Epithelial cell of esophagus (primary cell): ENCODE measurements at regions not wholly inside any gene's neighbourhood (a gene's known extent, or its start where the extent isn't known, plus 50 kb on each side); places are given as distances from the start of the nearest gene placed in this dataset.

Experiments used
- DNase-seq: peaks from one replicate; pipeline ENCODE4 v3.0.0; 2010; ENCODE audit warnings: low read depth
- H3K4me3 ChIP-seq: 2 replicates; pipeline ENCODE4 v1.5.1; 2011; ENCODE audit warnings: mild to moderate bottlenecking, low read length, control low read depth
- CTCF ChIP-seq: IDR thresholded peaks from 2 replicates; pipeline ENCODE4 v1.5.1; 2011; ENCODE audit warnings: low read depth, mild to moderate bottlenecking, low read length, control low read depth, inconsistent platforms; ENCODE audit not compliant: insufficient read depth; ENCODE audit errors: missing control alignments

- no peak for DNase-seq
- no peak for TF ChIP-seq CTCF
- H3K4me3 ChIP-seq: no peak overlapping the region
Observed at GRCh38 chr22:27137871-27138337, 480.5 kb downstream of the MIAT start.

DNA sequence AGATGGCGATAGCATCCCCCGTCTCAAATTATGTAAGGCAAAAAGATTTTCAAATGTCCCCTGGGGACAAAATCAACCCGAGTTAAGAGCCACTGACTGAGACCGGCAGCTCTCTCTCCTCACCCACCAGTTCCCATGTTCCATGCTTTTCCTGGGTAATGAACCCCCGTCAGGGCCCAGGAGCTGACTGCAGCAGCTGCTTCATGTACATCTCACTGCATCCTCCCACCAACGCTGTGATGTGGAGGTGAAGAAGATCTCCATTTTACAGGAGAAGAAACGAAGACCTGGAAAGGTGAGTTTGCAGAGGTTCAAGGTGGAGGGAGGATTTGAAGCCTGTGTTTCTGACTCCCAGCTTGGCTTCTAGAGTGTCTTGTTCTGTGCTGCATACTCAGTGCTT lies 481.1 kb downstream of the MIAT start:
- no peak overlapping the region for H3K4me3 ChIP-seq
- TF ChIP-seq CTCF: no peak
- DNase-seq: no peak

GRCh38 chr22:27139935-27140511 lies 482.6 kb downstream of the MIAT start:
- peak; percentile 83 for DNase-seq
- TF ChIP-seq CTCF: no peak
- H3K4me3 ChIP-seq: no peak overlapping the region

DNA sequence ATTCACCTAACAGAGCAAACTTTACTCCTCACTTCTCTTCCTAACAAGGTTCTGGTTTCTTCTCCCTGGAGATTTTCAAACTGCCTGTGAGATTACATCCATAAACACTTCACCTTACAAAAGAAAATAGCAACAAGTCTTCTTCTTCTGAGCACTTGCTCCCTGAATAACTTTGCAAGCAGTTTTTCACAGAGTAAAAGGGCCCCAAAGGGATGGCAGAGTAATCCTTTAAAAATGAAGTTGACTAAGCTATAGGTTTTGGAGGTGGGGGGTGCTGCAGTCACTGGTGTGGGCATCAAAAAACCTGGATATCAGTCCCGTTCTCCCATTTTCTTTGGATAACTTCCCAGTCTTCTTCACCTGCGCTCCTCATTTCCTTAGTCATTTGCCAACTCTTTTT lies 484.9 kb downstream of the MIAT start:
- TF ChIP-seq CTCF: no peak
- H3K4me3 ChIP-seq: no peak overlapping the region
- DNase-seq: no peak

- no peak for TF ChIP-seq CTCF
- no peak for DNase-seq
- H3K4me3 ChIP-seq: no peak overlapping the region
Observed at GRCh38 chr22:27144321-27144720, 486.9 kb downstream of the MIAT start.

DNA sequence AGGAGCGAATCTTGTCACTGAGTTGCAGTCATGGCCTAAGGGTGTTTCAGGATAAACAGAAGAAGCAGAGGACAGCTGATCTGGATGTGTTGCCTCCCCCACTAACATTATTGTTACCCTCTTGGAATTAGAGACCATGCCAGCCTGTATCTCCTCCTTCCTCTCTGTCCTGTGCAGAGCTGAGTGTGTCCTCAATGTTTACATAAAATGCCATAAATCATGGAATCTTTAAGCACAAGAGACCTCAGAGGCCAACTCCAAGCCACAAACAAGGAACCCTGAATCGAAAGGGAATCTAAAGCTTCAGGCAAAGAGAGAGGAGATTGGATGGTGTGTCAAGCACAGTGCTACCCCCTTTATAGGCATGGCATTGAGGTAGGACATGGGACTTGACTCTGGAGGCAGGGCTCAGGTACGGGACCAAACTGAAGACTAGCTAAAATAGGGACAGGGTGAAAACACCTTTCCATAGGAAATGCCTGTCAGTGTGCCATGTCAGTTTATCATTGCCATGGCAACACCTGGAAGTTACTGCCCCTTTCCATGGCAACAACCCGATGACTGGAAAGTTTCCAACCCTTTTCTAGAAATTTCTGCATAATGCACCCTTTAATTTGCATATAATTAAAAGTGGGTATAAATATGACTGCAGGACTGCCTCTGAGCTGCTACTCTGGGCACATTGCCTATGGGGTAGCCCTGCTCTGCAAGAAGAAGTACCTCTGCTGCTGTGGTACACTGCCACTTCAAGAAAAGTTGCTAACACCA lies 489.7 kb downstream of the MIAT start:
- TF ChIP-seq CTCF: no peak

More for the DNA sequence above, 489.7 kb downstream of the MIAT start:
- H3K4me3 ChIP-seq: no peak overlapping the region
- no peak for DNase-seq
